GM21526 (cell line): ENCODE measurements at regions not wholly inside any gene's neighbourhood (a gene's known extent, or its start where the extent isn't known, plus 50 kb on each side); places are given as distances from the start of the nearest gene placed in this dataset.

ENCODE experiments used
- ATAC-seq: cut with Tn5 transposase; IDR thresholded peaks from one replicate; pipeline ENCODE4 v1.9.1; 2021; ENCODE audit warnings: moderate library complexity; ENCODE audit not compliant: unreplicated experiment, low FRiP score

- no peak for ATAC-seq
Observed at GRCh38 chr10:76667408-76668370, 969.9 kb downstream of the KCNMA1 start.

GRCh38 chr10:76666891-76667290, 970.7 kb downstream of the KCNMA1 start:
- no peak for ATAC-seq

- no peak for ATAC-seq
Observed at GRCh38 chr10:76665029-76665428, 972.6 kb downstream of the KCNMA1 start.

- ATAC-seq = no peak
Observed at GRCh38 chr10:76657337-76658012, 980.1 kb downstream of the KCNMA1 start.

GRCh38 chr10:76651154-76651553, 986.5 kb downstream of the KCNMA1 start:
- no peak for ATAC-seq

GRCh38 chr10:76649723-76650127, 987.9 kb downstream of the KCNMA1 start:
- no peak for ATAC-seq

- ATAC-seq = no peak
Observed at GRCh38 chr10:76649254-76649653, 988.4 kb downstream of the KCNMA1 start.

GRCh38 chr10:76647301-76647700, 990.3 kb downstream of the KCNMA1 start:
- no peak for ATAC-seq

- no peak for ATAC-seq
Observed at GRCh38 chr10:76645341-76645740, 992.3 kb downstream of the KCNMA1 start.

GRCh38 chr10:76644476-76644875, 993.1 kb downstream of the KCNMA1 start:
- no peak for ATAC-seq

GRCh38 chr10:76643511-76643911, 994.1 kb downstream of the KCNMA1 start:
- ATAC-seq = no peak

- no peak for ATAC-seq
Observed at GRCh38 chr10:76642358-76642757, 995.2 kb downstream of the KCNMA1 start.

GRCh38 chr10:76641215-76641614, 996.4 kb downstream of the KCNMA1 start:
- no peak for ATAC-seq

- ATAC-seq = no peak
Observed at GRCh38 chr10:76640806-76641205, 996.8 kb downstream of the KCNMA1 start.

GRCh38 chr10:76632767-76633051, 1004.9 kb downstream of the KCNMA1 start:
- no peak for ATAC-seq

GRCh38 chr10:76631884-76632766, 1005.5 kb downstream of the KCNMA1 start:
- ATAC-seq = no peak

GRCh38 chr10:76631036-76631670, 1006.5 kb downstream of the KCNMA1 start:
- no peak for ATAC-seq

- no peak for ATAC-seq
Observed at GRCh38 chr10:76628801-76629200, 1008.8 kb downstream of the KCNMA1 start.

- no peak for ATAC-seq
Observed at GRCh38 chr10:76626386-76626785, 1011.2 kb downstream of the KCNMA1 start.

- ATAC-seq = peak; percentile 87
Observed at GRCh38 chr10:76624470-76624869, 1013.1 kb downstream of the KCNMA1 start.
